ENCODE measurements at regions not wholly inside any gene's neighbourhood (a gene's known extent, or its start where the extent isn't known, plus 50 kb on each side); places are given as distances from the start of the nearest gene placed in this dataset.

DNA sequence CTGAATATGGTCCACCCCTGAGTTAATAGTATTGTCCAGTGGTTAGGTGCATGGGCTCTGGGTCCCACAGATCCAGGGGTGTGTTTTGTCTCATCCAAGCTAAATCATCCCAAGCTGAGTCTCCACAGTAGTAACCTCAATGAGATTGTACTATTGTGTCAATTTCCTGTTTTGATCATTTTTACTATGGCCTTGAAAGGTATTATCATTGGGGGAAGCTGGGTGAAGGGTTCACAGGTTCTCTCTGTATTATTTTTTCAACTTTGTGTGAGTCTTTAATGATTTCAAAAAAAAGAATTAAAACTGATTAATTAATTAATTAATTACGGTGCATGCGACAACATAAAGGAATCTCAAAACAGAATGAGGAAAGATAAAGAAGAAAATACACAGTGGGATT lies 266.1 kb downstream of the MN1 start:
- no peak overlapping the region for H3K27ac ChIP-seq
- peaks cover 0 to 19% (median 4%) of the 10 kb centered on the region in 4 donors for H3K4me1 ChIP-seq
- no peaks in the 10 kb centered on the region for H3K36me3 ChIP-seq
- no peak for DNase-seq
- H3K9me3 ChIP-seq = no peaks in the 10 kb centered on the region
- peaks cover 0 to 5% (median 0%) of the 10 kb centered on the region in 3 donors for H3K27me3 ChIP-seq
- 94 to 97% (median 95%) methylated on average over 2 of the region's 2 CpGs for WGBS, 5 donors
- H3K4me3 ChIP-seq = no peak overlapping the region
- TF ChIP-seq POLR2AphosphoS5 (IDR thresholded peaks at IDR 0.05) (no peak), POLR2A (IDR thresholded peaks at IDR 0.05) (no peak), EP300 (IDR thresholded peaks at IDR 0.05) (no peak)
- TF ChIP-seq, protein P1, sequence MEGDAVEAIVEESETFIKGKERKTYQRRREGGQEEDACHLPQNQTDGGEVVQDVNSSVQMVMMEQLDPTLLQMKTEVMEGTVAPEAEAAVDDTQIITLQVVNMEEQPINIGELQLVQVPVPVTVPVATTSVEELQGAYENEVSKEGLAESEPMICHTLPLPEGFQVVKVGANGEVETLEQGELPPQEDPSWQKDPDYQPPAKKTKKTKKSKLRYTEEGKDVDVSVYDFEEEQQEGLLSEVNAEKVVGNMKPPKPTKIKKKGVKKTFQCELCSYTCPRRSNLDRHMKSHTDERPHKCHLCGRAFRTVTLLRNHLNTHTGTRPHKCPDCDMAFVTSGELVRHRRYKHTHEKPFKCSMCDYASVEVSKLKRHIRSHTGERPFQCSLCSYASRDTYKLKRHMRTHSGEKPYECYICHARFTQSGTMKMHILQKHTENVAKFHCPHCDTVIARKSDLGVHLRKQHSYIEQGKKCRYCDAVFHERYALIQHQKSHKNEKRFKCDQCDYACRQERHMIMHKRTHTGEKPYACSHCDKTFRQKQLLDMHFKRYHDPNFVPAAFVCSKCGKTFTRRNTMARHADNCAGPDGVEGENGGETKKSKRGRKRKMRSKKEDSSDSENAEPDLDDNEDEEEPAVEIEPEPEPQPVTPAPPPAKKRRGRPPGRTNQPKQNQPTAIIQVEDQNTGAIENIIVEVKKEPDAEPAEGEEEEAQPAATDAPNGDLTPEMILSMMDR (IDR thresholded peaks at IDR 0.05) = no peak
- intact Hi-C loops (cut with DNase I; ENCODE audit: low total_unique reads) = no loop called here

DNA sequence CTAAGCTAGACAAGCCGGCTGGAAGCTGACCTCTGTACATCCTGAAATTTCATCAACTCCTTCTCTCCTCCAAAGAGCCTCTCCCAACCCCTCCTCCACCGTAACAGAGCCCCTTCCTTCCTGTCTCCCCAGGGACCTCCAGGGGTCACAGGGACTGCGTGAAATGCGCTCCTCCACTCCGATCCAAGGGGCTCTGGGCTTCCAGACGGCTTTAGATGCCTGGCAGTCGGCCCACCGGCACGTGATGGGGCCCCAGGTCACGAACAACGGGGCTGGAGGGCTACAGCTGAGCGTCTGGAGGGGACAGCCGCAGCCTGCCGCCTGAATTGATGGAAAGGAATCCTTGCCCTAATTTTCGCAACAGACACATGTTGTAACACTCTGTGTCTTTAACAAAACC lies 264.1 kb downstream of the MN1 start:
- intact Hi-C loops (cut with DNase I; ENCODE audit: low total_unique reads) = no loop called here
- WGBS, 5 donors = 28 to 42% (median 34%) methylated on average over 15 of the region's 15 CpGs
- no peaks in the 10 kb centered on the region for H3K36me3 ChIP-seq
- peak overlapping the region in 1 of 5 donors; percentile 14 for H3K27ac ChIP-seq
- no peak overlapping the region for H3K4me3 ChIP-seq
- H3K9me3 ChIP-seq = no peaks in the 10 kb centered on the region
- peaks cover 0 to 5% (median 0%) of the 10 kb centered on the region in 3 donors for H3K27me3 ChIP-seq
- TF ChIP-seq POLR2A (IDR thresholded peaks at IDR 0.05) (no peak), EP300 (IDR thresholded peaks at IDR 0.05) (no peak), POLR2AphosphoS5 (IDR thresholded peaks at IDR 0.05) (no peak)
- TF ChIP-seq, protein P1 (IDR thresholded peaks at IDR 0.05) = no peak
- DNase-seq = peak in 1 of 2 donors; percentile 72
- H3K4me1 ChIP-seq = peaks cover 0 to 10% (median 0%) of the 10 kb centered on the region in 4 donors

- Histone ChIP-seq H3K9me3 (no peaks in the 10 kb centered on the region), H3K4me3 (no peak overlapping the region), H3K4me1 (peaks cover 0 to 10% (median 0%) of the 10 kb centered on the region in 4 donors), H3K27ac (peak overlapping the region in 1 of 5 donors; percentile 3), H3K27me3 (peaks cover 0 to 5% (median 0%) of the 10 kb centered on the region in 3 donors), H3K36me3 (no peaks in the 10 kb centered on the region)
- intact Hi-C loops (cut with DNase I; ENCODE audit: low total_unique reads) = no loop called here
- no peak for DNase-seq
- no peak for TF ChIP-seq POLR2A (IDR thresholded peaks at IDR 0.05)
- no peak for TF ChIP-seq POLR2AphosphoS5 (IDR thresholded peaks at IDR 0.05)
- 70 to 83% (median 80%) methylated on average over 13 of the region's 13 CpGs for WGBS, 5 donors
Measured at GRCh38 chr22:27538666-27539065, 262.9 kb downstream of the MN1 start.

DNA sequence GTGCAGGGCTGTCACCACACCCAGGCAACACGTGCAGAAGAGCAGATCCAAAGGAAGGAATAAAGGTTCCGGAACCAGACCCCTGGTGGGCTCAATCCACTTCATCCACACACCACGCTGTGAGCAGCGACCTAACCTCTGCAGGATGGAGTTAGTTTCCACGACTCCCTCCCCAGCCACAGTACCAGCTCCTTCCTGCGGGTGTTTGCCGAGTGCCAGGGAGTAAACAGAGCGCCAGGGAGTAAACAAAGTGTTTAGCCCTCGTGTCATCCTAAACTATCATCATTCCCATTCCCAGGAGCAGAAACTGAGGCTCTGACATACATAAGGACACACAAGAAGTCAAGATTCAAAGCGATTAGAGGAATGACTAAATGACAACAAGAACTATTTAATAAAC lies 261.3 kb downstream of the MN1 start:
- no peaks in the 10 kb centered on the region for H3K36me3 ChIP-seq
- intact Hi-C loops (cut with DNase I; ENCODE audit: low total_unique reads) = no loop called here
- no peak overlapping the region for H3K4me3 ChIP-seq
- DNase-seq = no peak
- H3K27me3 ChIP-seq = peaks cover 0 to 5% (median 4%) of the 10 kb centered on the region in 3 donors
- TF ChIP-seq, protein P1 (IDR thresholded peaks at IDR 0.05) = no peak
- TF ChIP-seq EP300 (IDR thresholded peaks at IDR 0.05) (no peak), POLR2A (IDR thresholded peaks at IDR 0.05) (no peak), POLR2AphosphoS5 (IDR thresholded peaks at IDR 0.05) (no peak)
- H3K9me3 ChIP-seq = no peaks in the 10 kb centered on the region
- H3K27ac ChIP-seq = no peak overlapping the region
- H3K4me1 ChIP-seq = no peaks in the 10 kb centered on the region
- WGBS, 5 donors = 49 to 74% (median 55%) methylated on average over 9 to 10 of the region's 10 CpGs

GRCh38 chr22:27540656-27541396 lies 260.7 kb downstream of the MN1 start:
- DNase-seq = no peak
- Histone ChIP-seq H3K36me3 (no peaks in the 10 kb centered on the region), H3K4me1 (no peaks in the 10 kb centered on the region), H3K27ac (no peak overlapping the region), H3K9me3 (no peaks in the 10 kb centered on the region), H3K27me3 (peaks cover 0 to 5% (median 4%) of the 10 kb centered on the region in 3 donors), H3K4me3 (no peak overlapping the region)
- TF ChIP-seq POLR2AphosphoS5 (IDR thresholded peaks at IDR 0.05) (no peak), POLR2A (IDR thresholded peaks at IDR 0.05) (no peak), EP300 (IDR thresholded peaks at IDR 0.05) (no peak)
- TF ChIP-seq, protein P1 (IDR thresholded peaks at IDR 0.05) = no peak
- intact Hi-C loops (cut with DNase I; ENCODE audit: low total_unique reads) = no loop called here
- 60 to 67% (median 61%) methylated on average over 24 of the region's 24 CpGs for WGBS, 5 donors

Measured in stomach (tissue), 8 donors.